A549 (cell line): ENCODE measurements at regions not wholly inside any gene's neighbourhood (a gene's known extent, or its start where the extent isn't known, plus 50 kb on each side); places are given as distances from the start of the nearest gene placed in this dataset.

Experiments used
- ATAC-seq, 2 experiments: fragments of 200-7000 bp in 1 of 2; fragments of >200 bp in 1 of 2; cut with Nextera tagmentation in 1 of 2; cut with Tn5 transposase in 1 of 2; 3 replicates each; pipeline versions ENCODE4 v1.8.0 to v1.9.1; 2018 to 2020; ENCODE audit warnings: mild to moderate bottlenecking in 1 of 2, moderate library complexity in 1 of 2
- CTCF ChIA-PET: fragments of 300-600 bp; sonication (Branson Sonifier 250); formaldehyde crosslinking; extraction: SDS; loops from one replicate; lab custom pipeline; 2021; ENCODE audit warnings: antibody characterized with exemption, inconsistent platforms; lab: Yijun Ruan, JAX
- POLR2A ChIA-PET: fragments of 350-600 bp; formaldehyde crosslinking; extraction: SDS; loops from one replicate; lab custom pipeline; 2021; ENCODE audit warnings: antibody characterized with exemption, inconsistent platforms; lab: Yijun Ruan, JAX
- DNase-seq, 2 experiments: peaks; one replicate each; pipeline versions ENCODE4 v3.0.0 to v3.0.0-alpha.2; 2011 to 2016; ENCODE audit warnings: low read depth in 1 of 2, low spot score in 1 of 2
- FAIRE-seq: peaks from 2 replicates; lab custom pipeline; 2011; peaks lifted over from hg19 to GRCh38; lab: Jason Lieb, UNC
- H3K27ac ChIP-seq, 2 experiments: fragments of >200 bp; sonication (Bioruptor Twin); formaldehyde crosslinking; 3 replicates each; pipeline ENCODE4 v1.5.1; 2016 to 2017
- H3K4me1 ChIP-seq: fragments of >200 bp; sonication (Bioruptor Twin); formaldehyde crosslinking; 3 replicates; pipeline ENCODE4 v1.6.1; 2016
- H3K4me2 ChIP-seq: fragments of >200 bp; sonication (Bioruptor Twin); formaldehyde crosslinking; 3 replicates; pipeline ENCODE4 v1.6.1; 2016
- H3K4me3 ChIP-seq: fragments of >200 bp; sonication (Bioruptor Twin); formaldehyde crosslinking; 3 replicates; pipeline ENCODE4 v1.5.1; 2016
- H3K9me3 ChIP-seq: fragments of >200 bp; sonication (Bioruptor Twin); formaldehyde crosslinking; 3 replicates; pipeline ENCODE4 v1.6.1; 2016
- BHLHE40 ChIP-seq: IDR thresholded peaks from 2 replicates; pipeline ENCODE4 v1.6.1; 2012; ENCODE audit warnings: low read depth, low read length, inconsistent platforms
- CEBPB ChIP-seq, 2 experiments: fragments of >200 bp in 1 of 2; sonication (Bioruptor Twin) in 1 of 2; formaldehyde crosslinking in 1 of 2; IDR thresholded peaks; 2 replicates each; pipeline ENCODE4 v1.6.1; 2012 to 2016
- EHMT2 ChIP-seq: fragments of 200-600 bp; sonication (generic); IDR thresholded peaks from 2 replicates; pipeline ENCODE4 v1.6.1; 2016; ENCODE audit warnings: antibody characterized with exemption, low read depth, mild to moderate bottlenecking, moderate library complexity
- ELK1 ChIP-seq: fragments of 150-350 bp; IDR thresholded peaks from 2 replicates; pipeline ENCODE4 v1.6.1; 2014; ENCODE audit warnings: low read depth, mild to moderate bottlenecking, low read length
- FOSL2 ChIP-seq, 2 experiments: fragments of 450-650 bp in 1 of 2; fragments of >200 bp in 1 of 2; sonication (Bioruptor Twin) in 1 of 2; formaldehyde crosslinking; IDR thresholded peaks; 2 replicates each; pipeline versions ENCODE4 v1.5.0 to v1.6.1; 2016 to 2020; ENCODE audit warnings: mild to moderate bottlenecking in 1 of 2, moderate library complexity in 1 of 2
- FOXS1 ChIP-seq: fragments of 250-450 bp; sonication (Bioruptor Pico); IDR thresholded peaks from 2 replicates; pipeline ENCODE4 v1.5.0; 2020; ENCODE audit warnings: mild to moderate bottlenecking, moderate library complexity
- HMGXB4 ChIP-seq: fragments of 250-450 bp; sonication (Bioruptor Pico); IDR thresholded peaks from 2 replicates; pipeline ENCODE4 v1.5.0; 2021; ENCODE audit warnings: mild to moderate bottlenecking, moderate library complexity, borderline replicate concordance
- HOXB5 ChIP-seq: fragments of 250-450 bp; sonication (Bioruptor Pico); IDR thresholded peaks from 2 replicates; pipeline ENCODE4 v1.5.0; 2020; ENCODE audit warnings: mild to moderate bottlenecking, moderate library complexity
- MYC ChIP-seq: IDR thresholded peaks from 2 replicates; pipeline ENCODE4 v1.6.1; 2012; ENCODE audit warnings: mild to moderate bottlenecking, inconsistent platforms, low read length, improper control_type of control experiment, borderline replicate concordance
- NPAS2 ChIP-seq: fragments of 250-450 bp; sonication (Bioruptor Pico); IDR thresholded peaks from 2 replicates; pipeline ENCODE4 v1.8.0; 2022; ENCODE audit warnings: mild to moderate bottlenecking, moderate library complexity, borderline replicate concordance
- NR3C1 ChIP-seq: fragments of >200 bp; sonication (Bioruptor Twin); formaldehyde crosslinking; IDR thresholded peaks from 3 replicates; pipeline ENCODE4 v1.6.1; 2017
- PBX3 ChIP-seq: IDR thresholded peaks from 2 replicates; pipeline ENCODE4 v1.6.1; 2012
- REST ChIP-seq: fragments of 200-600 bp; sonication (generic); IDR thresholded peaks from 2 replicates; pipeline ENCODE4 v1.6.1; 2016; ENCODE audit warnings: antibody characterized with exemption, mild to moderate bottlenecking, moderate library complexity
- RFX5 ChIP-seq: fragments of 450-650 bp; IDR thresholded peaks from 2 replicates; pipeline ENCODE4 v1.7.1; 2014; ENCODE audit warnings: antibody characterized with exemption, mild to moderate bottlenecking, moderate library complexity
- SMC3 ChIP-seq: fragments of >200 bp; sonication (Bioruptor Twin); formaldehyde crosslinking; IDR thresholded peaks from 3 replicates; pipeline ENCODE4 v1.6.1; 2018; ENCODE audit warnings: inconsistent platforms
- USF2 ChIP-seq: fragments of 450-650 bp; IDR thresholded peaks from 2 replicates; pipeline ENCODE4 v1.6.1; 2014; ENCODE audit warnings: antibody characterized with exemption
- ZFP36 ChIP-seq: fragments of 450-650 bp; IDR thresholded peaks from 2 replicates; pipeline ENCODE4 v1.6.1; 2014; ENCODE audit warnings: borderline replicate concordance; ENCODE audit not compliant: partially characterized antibody
- WGBS: methylation state at CpG from one replicate; pipeline ENCODE4 v1.1.6; 2017; ENCODE audit errors: missing lambda C conversion rate; 5-methylcytosine and 5-hydroxymethylcytosine counted together

DNA sequence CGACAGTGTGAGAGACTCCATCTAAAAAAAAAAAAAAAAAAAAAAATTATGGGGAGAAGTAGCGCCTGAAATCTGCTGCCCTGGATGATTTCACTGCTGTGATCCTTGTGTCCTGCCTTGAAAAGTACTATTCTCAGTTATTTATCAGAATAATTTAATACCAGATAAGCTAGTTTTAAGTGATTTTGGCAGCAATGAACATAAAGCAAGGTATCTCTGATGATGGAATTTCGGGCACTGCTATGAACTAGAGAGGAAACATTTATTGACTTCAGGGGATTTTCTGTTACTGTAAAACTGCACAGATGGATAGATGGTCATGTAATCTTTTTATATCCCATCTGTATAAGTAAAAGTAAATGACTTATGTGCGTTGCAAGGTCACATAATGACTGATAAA is 619.1 kb upstream of the ANKRD30A start (continued):
- no peak for TF ChIP-seq REST
- no peak for TF ChIP-seq ELK1
- no peak for TF ChIP-seq HMGXB4
- TF ChIP-seq NPAS2 (CRISPR knock-in tag) = no peak
- no peak for TF ChIP-seq MYC
- TF ChIP-seq CEBPB (IDR thresholded peaks at IDR 0.05) = no peak

GRCh38 chr10:36504758-36505157 is 620.6 kb upstream of the ANKRD30A start:
- H3K27ac ChIP-seq = no peak overlapping the region
- DNase-seq (no peak), FAIRE-seq (no peak), ATAC-seq (no peak)
- H3K9me3 ChIP-seq = 0 out of 3 replicates have a peak, but pooled peaks cover 3% of the 10 kb centered on the region
- no peaks in the 10 kb centered on the region for H3K4me1 ChIP-seq
- TF ChIP-seq PBX3 = no peak
- no peak for TF ChIP-seq FOSL2 (IDR thresholded peaks at IDR 0.05)
- no peak for TF ChIP-seq FOSL2 (CRISPR knock-in tag; IDR thresholded peaks at IDR 0.05)
- TF ChIP-seq ZFP36 = no peak
- TF ChIP-seq USF2 = no peak
- no peak for TF ChIP-seq HOXB5 (CRISPR knock-in tag)
- no peak for TF ChIP-seq SMC3
- no peak for TF ChIP-seq RFX5
- no peak for TF ChIP-seq EHMT2
- no peak for TF ChIP-seq FOXS1 (CRISPR knock-in tag)
- TF ChIP-seq BHLHE40 = no peak
- TF ChIP-seq NR3C1 = no peak
- no peak for TF ChIP-seq CEBPB (IDR thresholded peaks at IDR 0.05)
- POLR2A ChIA-PET = interaction anchor here (0.5 kb wide), 1 partner anchor 558 kb away, joined by 3 read pairs; no protein-coding TSS in a partner anchor
- H3K4me3 ChIP-seq = no peak overlapping the region
- H3K4me2 ChIP-seq = no peak overlapping the region
- CTCF ChIA-PET = no interaction called here
- WGBS = 66% methylated on average over 4 of the region's 4 CpGs
